ENCODE measurements at regions not wholly inside any gene's neighbourhood (a gene's known extent, or its start where the extent isn't known, plus 50 kb on each side); places are given as distances from the start of the nearest gene placed in this dataset.
"Not testable (repeated sequence)": the region's sequence is repeated elsewhere in the genome, so short reads cannot be mapped to it uniquely, and the experiment has no call there.

- ATAC-seq (peak; percentile 76), DNase-seq (peak; percentile 66)
- H3K9me3 ChIP-seq; H3K36me3 ChIP-seq; H3K27ac ChIP-seq; H3K4me3 ChIP-seq; H3K27me3 ChIP-seq; H3K4me1 ChIP-seq; intact Hi-C loops (cut with DNase I): not testable (repeated sequence)
Measured at GRCh38 chr5:102154791-102155605, 141.1 kb downstream of the SLCO4C1 start.

GRCh38 chr5:102154291-102154690, 141.8 kb downstream of the SLCO4C1 start:
- ATAC-seq (no peak), DNase-seq (no peak)
- TF ChIP-seq CTCF (IDR thresholded peaks at IDR 0.05), result no peak
- Histone ChIP-seq H3K4me1 (no peaks in the 10 kb centered on the region), H3K27me3 (no peaks in the 10 kb centered on the region), H3K36me3 (no peaks in the 10 kb centered on the region), H3K9me3 (no peaks in the 10 kb centered on the region), H3K4me3 (no peak overlapping the region), H3K27ac (no peak overlapping the region)
- intact Hi-C loops (cut with DNase I), result no loop called here

GRCh38 chr5:102153003-102153759, 142.9 kb downstream of the SLCO4C1 start:
- DNase-seq, result no peak
- H3K27ac ChIP-seq, result no peak overlapping the region
- no peak overlapping the region for H3K4me3 ChIP-seq
- H3K4me1 ChIP-seq, result no peaks in the 10 kb centered on the region
- H3K9me3 ChIP-seq, result no peaks in the 10 kb centered on the region
- H3K27me3 ChIP-seq, result no peaks in the 10 kb centered on the region
- H3K36me3 ChIP-seq, result no peaks in the 10 kb centered on the region
- peak; percentile 71 for ATAC-seq
- peak; percentile 41 for TF ChIP-seq CTCF (IDR thresholded peaks at IDR 0.05)
- intact Hi-C loops (cut with DNase I), result no loop called here

- intact Hi-C loops (cut with DNase I), result no loop called here
- Histone ChIP-seq H3K36me3 (no peaks in the 10 kb centered on the region), H3K9me3 (no peaks in the 10 kb centered on the region), H3K27ac (no peak overlapping the region), H3K27me3 (no peaks in the 10 kb centered on the region), H3K4me3 (no peak overlapping the region), H3K4me1 (no peaks in the 10 kb centered on the region)
- no peak for TF ChIP-seq CTCF (IDR thresholded peaks at IDR 0.05)
- no peak for ATAC-seq
- no peak for DNase-seq
Measured at GRCh38 chr5:102139029-102139428, 157.1 kb downstream of the SLCO4C1 start.

- DNase-seq, result no peak
- intact Hi-C loops (cut with DNase I), result no loop called here
- no peak for ATAC-seq
- no peaks in the 10 kb centered on the region for H3K9me3 ChIP-seq
- H3K4me1 ChIP-seq, result no peaks in the 10 kb centered on the region
- H3K36me3 ChIP-seq, result no peaks in the 10 kb centered on the region
- no peaks in the 10 kb centered on the region for H3K27me3 ChIP-seq
- no peak overlapping the region for H3K4me3 ChIP-seq
- no peak overlapping the region for H3K27ac ChIP-seq
- no peak for TF ChIP-seq CTCF (IDR thresholded peaks at IDR 0.05)
Measured at GRCh38 chr5:102138243-102138653, 157.8 kb downstream of the SLCO4C1 start.

GRCh38 chr5:102130890-102131289, 165.2 kb downstream of the SLCO4C1 start:
- no peak for ATAC-seq
- Histone ChIP-seq H3K27ac (no peak overlapping the region), H3K9me3 (no peaks in the 10 kb centered on the region), H3K4me3 (no peak overlapping the region), H3K4me1 (no peaks in the 10 kb centered on the region), H3K27me3 (no peaks in the 10 kb centered on the region), H3K36me3 (no peaks in the 10 kb centered on the region)
- TF ChIP-seq CTCF (IDR thresholded peaks at IDR 0.05), result no peak
- intact Hi-C loops (cut with DNase I), result no loop called here
- no peak for DNase-seq
